ENCODE measurements at regions not wholly inside any gene's neighbourhood (a gene's known extent, or its start where the extent isn't known, plus 50 kb on each side); places are given as distances from the start of the nearest gene placed in this dataset.

GRCh38 chr1:208844158-208844557 is 600.0 kb upstream of the PLXNA2 start:
- TF ChIP-seq POLR2A (IDR thresholded peaks at IDR 0.05): no peak
- no peak for TF ChIP-seq CTCF (IDR thresholded peaks at IDR 0.05)
- no peak for TF ChIP-seq POLR2AphosphoS5 (IDR thresholded peaks at IDR 0.05; ENCODE audit: insufficient read depth in 1 of 2, low read depth in 1 of 2)
